Esophagus (tissue), 2 donors: ENCODE measurements at regions not wholly inside any gene's neighbourhood (a gene's known extent, or its start where the extent isn't known, plus 50 kb on each side); places are given as distances from the start of the nearest gene placed in this dataset.

Experiments used
- H3K27ac ChIP-seq, 2 donors: one replicate each; pipeline ENCODE4 v1.5.1; 2013; ENCODE audit warnings: low read depth in 2 of 2, mild to moderate bottlenecking in 2 of 2, inconsistent platforms in 1 of 2, low read length in 1 of 2, moderate library complexity in 1 of 2
- H3K27me3 ChIP-seq, 2 donors: one replicate each; pipeline ENCODE4 v1.6.1; 2013; ENCODE audit warnings: low read length in 2 of 2, control low read depth in 1 of 2, mild to moderate bottlenecking in 1 of 2; ENCODE audit not compliant: insufficient read depth in 2 of 2, control insufficient read depth in 1 of 2
- H3K36me3 ChIP-seq, 2 donors: one replicate each; pipeline ENCODE4 v1.6.1; 2013; ENCODE audit warnings: low read length in 1 of 2; ENCODE audit not compliant: control insufficient read depth in 2 of 2, insufficient read depth in 2 of 2
- H3K4me1 ChIP-seq, 2 donors: one replicate each; pipeline ENCODE4 v1.6.1; 2013; ENCODE audit warnings: low read length in 1 of 2; ENCODE audit not compliant: control insufficient read depth in 2 of 2, insufficient read depth in 2 of 2
- H3K4me3 ChIP-seq, 2 donors: one replicate each; pipeline ENCODE4 v1.5.1; 2013; ENCODE audit warnings: low read length in 2 of 2, mild to moderate bottlenecking in 2 of 2, low read depth in 1 of 2, moderate library complexity in 1 of 2
- H3K9me3 ChIP-seq, 2 donors: one replicate each; pipeline ENCODE4 v1.6.1; 2013; ENCODE audit warnings: mild to moderate bottlenecking in 2 of 2, low read depth in 1 of 2, low read length in 1 of 2, moderate library complexity in 1 of 2; ENCODE audit not compliant: control insufficient read depth in 2 of 2, insufficient read depth in 1 of 2
- WGBS, 2 donors: extraction: QIAGEN DNeasy Blood & Tissue Kit; methylation state at CpG; one replicate each; pipeline ENCODE4 v1.1.7; 2013; 5-methylcytosine and 5-hydroxymethylcytosine counted together
- donor health status: healthy with polysubstance abuse.
- donor health status: Bipolar disorder and iron deficiency.

DNA sequence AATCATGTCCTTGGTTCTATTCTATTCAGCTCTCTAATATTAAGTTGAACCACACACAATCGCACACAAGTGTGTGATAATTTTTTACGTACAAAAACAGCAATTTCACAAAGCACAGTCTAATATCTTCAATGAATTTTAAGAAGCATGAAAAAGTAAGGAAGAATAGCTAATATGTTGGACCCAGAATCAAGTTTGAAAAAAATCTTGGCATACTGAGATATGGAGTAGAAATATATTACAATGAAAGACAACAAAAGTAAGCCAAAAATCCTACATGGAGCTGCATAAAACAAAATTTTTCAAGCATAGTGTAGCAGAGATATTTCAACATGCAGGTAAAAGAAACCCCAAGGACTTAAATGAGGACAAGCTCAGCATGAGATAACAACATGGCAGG is 219.1 kb upstream of the RND3 start:
- H3K4me1 ChIP-seq, result no peaks in the 10 kb centered on the region
- no peaks in the 10 kb centered on the region for H3K27me3 ChIP-seq
- WGBS, 2 donors, result 92 to 93% methylated on average over 2 of the region's 2 CpGs
- H3K36me3 ChIP-seq, result no peaks in the 10 kb centered on the region
- no peaks in the 10 kb centered on the region for H3K9me3 ChIP-seq
- H3K27ac ChIP-seq, result no peak overlapping the region
- no peak overlapping the region for H3K4me3 ChIP-seq

DNA sequence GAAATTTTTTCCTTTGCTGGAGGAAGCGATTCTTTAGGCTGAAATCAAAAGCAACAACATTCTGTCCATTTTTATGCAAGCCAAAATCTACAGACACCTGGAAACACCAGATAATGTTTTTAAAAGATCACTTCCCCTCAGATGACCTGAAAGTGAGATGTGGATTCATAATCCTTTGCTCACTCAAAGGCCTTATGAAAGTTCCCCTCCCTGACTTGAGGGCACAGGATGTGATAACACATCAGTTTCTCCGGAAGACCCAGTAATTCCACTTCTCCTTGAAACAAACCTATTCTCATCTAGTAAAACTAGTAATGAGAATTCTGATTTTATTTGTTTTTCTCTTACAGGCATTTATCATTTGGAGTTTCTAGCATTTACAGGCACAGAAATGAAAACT is 218.3 kb upstream of the RND3 start:
- Histone ChIP-seq H3K27ac (no peak overlapping the region), H3K36me3 (no peaks in the 10 kb centered on the region), H3K4me1 (no peaks in the 10 kb centered on the region), H3K27me3 (no peaks in the 10 kb centered on the region), H3K4me3 (no peak overlapping the region), H3K9me3 (no peaks in the 10 kb centered on the region)
- 51 to 60% methylated on average over 2 of the region's 2 CpGs for WGBS, 2 donors

DNA sequence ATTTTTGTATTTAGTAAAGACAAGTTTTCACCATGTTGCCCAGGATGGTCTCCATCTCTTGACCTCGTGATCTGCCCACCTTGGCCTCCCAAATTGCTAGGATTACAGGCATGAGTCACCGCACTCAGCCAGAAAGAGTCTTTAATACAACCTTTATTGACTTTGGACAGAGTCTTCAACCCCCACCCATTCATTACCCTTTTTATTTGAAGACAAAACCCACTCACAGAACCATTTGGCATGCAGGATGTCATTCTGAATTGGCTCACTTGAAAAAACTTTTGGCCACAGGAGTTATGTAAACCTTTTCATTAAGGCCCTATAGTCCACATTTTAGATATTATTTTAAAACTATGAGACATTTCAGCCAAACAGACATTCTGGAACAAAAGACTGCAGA is 217.9 kb upstream of the RND3 start:
- Histone ChIP-seq H3K4me1 (no peaks in the 10 kb centered on the region), H3K27me3 (no peaks in the 10 kb centered on the region), H3K36me3 (no peaks in the 10 kb centered on the region), H3K9me3 (no peaks in the 10 kb centered on the region), H3K4me3 (no peak overlapping the region), H3K27ac (no peak overlapping the region)
- WGBS, 2 donors, result 63 to 67% methylated on average over 2 of the region's 2 CpGs

GRCh38 chr2:150702791-150703190 is 215.3 kb upstream of the RND3 start:
- H3K4me3 ChIP-seq, result no peak overlapping the region
- no peaks in the 10 kb centered on the region for H3K9me3 ChIP-seq
- no peak overlapping the region for H3K27ac ChIP-seq
- no peaks in the 10 kb centered on the region for H3K36me3 ChIP-seq
- WGBS, 2 donors, result 48 to 62% methylated on average over 2 of the region's 2 CpGs
- no peaks in the 10 kb centered on the region for H3K27me3 ChIP-seq
- H3K4me1 ChIP-seq, result no peaks in the 10 kb centered on the region

- Histone ChIP-seq H3K4me1 (no peaks in the 10 kb centered on the region), H3K9me3 (no peaks in the 10 kb centered on the region), H3K36me3 (no peaks in the 10 kb centered on the region), H3K27ac (no peak overlapping the region), H3K27me3 (no peaks in the 10 kb centered on the region), H3K4me3 (no peak overlapping the region)
- 82 to 85% methylated on average over 5 of the region's 5 CpGs for WGBS, 2 donors
Observed at GRCh38 chr2:150700666-150701580, 213.5 kb upstream of the RND3 start.

DNA sequence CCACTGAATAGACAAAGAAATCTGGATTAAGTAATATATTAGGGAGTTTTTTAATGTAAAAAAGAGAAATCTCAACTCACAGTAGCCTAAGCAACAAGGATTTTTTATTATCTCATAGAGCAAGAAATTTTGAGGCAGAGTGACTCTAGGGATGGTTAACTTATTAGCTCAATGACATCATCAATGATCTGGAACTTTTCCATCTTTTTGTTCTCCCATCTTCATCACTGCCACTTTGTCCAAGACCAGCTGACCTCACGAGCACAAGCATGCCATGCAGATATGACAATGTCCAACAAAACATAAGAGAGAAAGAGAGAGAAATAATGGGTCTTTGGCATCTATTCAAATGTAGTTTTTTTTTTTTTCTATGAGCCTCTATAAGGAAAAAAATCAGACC is 211.8 kb upstream of the RND3 start:
- Histone ChIP-seq H3K4me1 (no peaks in the 10 kb centered on the region), H3K36me3 (no peaks in the 10 kb centered on the region), H3K27me3 (no peaks in the 10 kb centered on the region), H3K4me3 (no peak overlapping the region), H3K27ac (no peak overlapping the region), H3K9me3 (no peaks in the 10 kb centered on the region)
- WGBS, 2 donors, result 76 to 88% methylated on average over 1 of the region's 1 CpG

GRCh38 chr2:150698016-150698661 is 210.7 kb upstream of the RND3 start:
- Histone ChIP-seq H3K4me3 (no peak overlapping the region), H3K27ac (no peak overlapping the region), H3K27me3 (no peaks in the 10 kb centered on the region), H3K4me1 (no peaks in the 10 kb centered on the region), H3K9me3 (no peaks in the 10 kb centered on the region), H3K36me3 (no peaks in the 10 kb centered on the region)
- WGBS, 2 donors, result 40 to 57% methylated on average over 2 of the region's 2 CpGs

DNA sequence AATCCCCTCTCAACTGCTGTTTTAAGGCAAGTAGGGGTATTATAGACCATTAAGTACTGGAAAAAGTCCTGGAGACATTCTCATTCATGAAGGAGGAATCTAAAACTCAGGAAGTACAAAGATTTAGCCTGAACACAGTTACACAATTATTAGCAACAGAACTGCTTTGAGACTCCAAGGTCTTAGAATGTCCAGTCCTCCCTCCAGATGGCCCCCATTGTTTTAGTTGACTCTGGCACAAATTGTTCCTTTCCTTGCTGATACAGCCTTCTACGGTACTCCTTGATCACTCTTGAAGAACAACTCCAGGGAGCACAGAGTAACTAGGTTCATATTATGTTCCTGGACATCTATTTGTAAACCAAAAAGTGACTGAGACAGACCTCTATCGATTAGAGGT is 210.1 kb upstream of the RND3 start:
- H3K27me3 ChIP-seq, result no peaks in the 10 kb centered on the region
- H3K36me3 ChIP-seq, result no peaks in the 10 kb centered on the region
- H3K4me1 ChIP-seq, result no peaks in the 10 kb centered on the region
- H3K9me3 ChIP-seq, result no peaks in the 10 kb centered on the region
- no peak overlapping the region for H3K4me3 ChIP-seq
- 78% methylated on average over 2 of the region's 2 CpGs for WGBS, 2 donors
- H3K27ac ChIP-seq, result no peak overlapping the region

DNA sequence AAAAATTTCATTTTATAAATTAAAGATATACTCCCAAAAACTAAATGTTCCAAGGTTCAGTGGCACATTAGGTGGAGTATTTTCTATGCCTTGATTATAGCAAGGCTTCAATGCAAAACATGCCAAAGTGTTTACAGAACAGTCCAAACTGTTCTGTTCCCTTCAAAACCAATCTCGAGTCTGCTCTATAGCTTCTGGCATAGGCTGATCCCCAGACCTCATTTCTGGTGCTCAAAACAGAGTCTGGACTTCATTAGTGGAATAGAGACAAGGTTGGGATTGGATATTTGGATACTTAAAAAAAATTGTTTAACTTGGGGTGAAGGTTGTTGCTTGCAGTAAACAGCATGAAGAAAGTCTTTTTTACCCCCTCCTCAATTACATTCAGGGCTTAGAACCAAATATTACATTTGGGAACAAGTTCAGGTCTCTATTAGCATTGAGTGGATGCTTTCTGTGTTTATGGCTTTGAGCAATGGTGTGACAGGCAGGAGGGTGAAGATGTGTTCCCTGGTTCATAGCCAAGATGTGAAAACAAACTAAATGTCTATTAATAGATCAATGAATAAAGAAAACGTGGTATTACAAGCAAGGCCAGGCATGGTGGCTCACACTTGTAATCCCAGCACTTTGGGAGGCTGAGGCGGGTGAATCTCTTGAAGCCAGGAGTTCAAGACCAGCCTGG is 208.1 kb upstream of the RND3 start:
- no peaks in the 10 kb centered on the region for H3K36me3 ChIP-seq
- H3K27me3 ChIP-seq, result no peaks in the 10 kb centered on the region
- H3K4me1 ChIP-seq, result no peaks in the 10 kb centered on the region
- H3K27ac ChIP-seq, result no peak overlapping the region
- H3K9me3 ChIP-seq, result no peaks in the 10 kb centered on the region
- H3K4me3 ChIP-seq, result no peak overlapping the region
- WGBS, 2 donors, result 63 to 71% methylated on average over 3 of the region's 3 CpGs
